GM18499 (cell line): ENCODE measurements at regions not wholly inside any gene's neighbourhood (a gene's known extent, or its start where the extent isn't known, plus 50 kb on each side); places are given as distances from the start of the nearest gene placed in this dataset.

Experiments
- ATAC-seq: cut with Tn5 transposase; IDR thresholded peaks from one replicate; pipeline ENCODE4 v1.9.1; 2021; ENCODE audit warnings: moderate number of reproducible peaks; ENCODE audit not compliant: insufficient read depth, unreplicated experiment

DNA sequence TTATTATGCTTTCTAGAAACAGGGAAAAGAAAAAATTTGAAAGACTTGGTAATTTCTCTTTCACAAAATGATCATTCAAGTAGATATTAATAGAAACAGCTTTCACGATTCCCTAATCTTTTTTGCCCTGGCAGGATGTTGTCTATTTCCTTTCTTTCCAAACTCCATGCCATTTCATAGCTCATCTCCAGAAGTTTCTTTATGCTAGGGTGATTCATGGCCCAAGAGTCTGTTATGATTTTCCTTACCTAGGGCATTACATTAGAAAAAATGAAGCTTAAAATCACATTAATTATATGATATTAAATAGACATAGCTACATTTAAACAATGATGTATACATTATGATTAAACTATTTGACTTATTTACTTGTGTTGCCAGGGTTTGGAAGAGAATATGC lies 762.1 kb downstream of the LTN1 start:
- no peak for ATAC-seq

DNA sequence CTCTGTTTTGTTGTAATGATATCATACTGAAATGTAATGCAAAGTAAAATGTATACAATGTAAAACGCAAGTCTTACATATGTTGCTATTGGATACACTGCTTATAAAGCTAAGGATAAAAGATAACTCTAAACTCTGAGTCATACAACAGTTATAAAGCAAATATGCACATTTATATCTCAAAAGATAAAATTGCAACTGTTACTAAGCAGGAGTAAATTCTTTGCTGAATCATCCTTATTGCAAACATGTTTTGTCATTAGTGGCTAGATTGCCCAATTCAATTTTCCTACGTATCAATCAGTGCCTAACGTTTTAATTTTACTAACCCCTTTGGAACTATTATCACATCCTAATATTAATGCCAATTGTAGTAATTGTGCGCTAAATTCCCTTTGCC lies 762.9 kb downstream of the LTN1 start:
- no peak for ATAC-seq

DNA sequence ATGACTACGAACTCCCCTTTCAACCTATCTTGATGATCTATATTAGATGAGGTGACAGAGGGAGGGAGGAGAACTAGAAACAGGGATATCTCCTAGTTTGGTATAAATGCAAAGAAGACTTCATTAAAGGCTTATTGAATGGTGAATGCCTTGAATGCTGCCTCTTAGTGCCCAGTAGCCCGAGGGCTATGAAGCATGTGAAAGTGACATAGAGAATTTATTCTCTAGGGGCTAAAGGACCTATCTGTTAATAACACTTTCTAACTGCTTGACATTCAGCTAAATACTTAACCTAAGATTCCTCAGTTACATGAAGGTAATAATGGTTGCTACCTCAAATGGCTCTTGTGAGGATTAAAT lies 764.1 kb downstream of the LTN1 start:
- no peak for ATAC-seq

- no peak for ATAC-seq
These were observed 764.6 kb downstream of the LTN1 start for GRCh38 chr21:28227881-28228635.

DNA sequence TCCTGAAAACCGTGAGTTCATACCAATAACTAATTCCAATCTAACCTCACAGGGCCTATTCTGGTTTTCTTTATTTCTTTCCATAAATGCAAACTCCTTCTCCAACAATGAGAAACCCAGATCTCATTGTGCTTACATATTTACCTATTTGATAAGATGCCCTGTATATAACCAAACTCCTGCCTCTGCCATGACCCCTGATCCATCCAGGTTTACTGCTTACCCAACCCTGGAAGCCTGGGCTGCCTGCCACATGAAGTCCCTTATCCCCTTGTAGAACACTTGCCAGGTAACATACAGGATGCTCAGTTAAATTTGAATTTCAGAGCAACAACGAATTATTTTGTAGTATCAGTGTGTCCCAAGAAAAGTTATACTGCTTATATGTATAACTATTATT lies 766.1 kb downstream of the LTN1 start:
- ATAC-seq: no peak

- ATAC-seq: no peak
These were observed 768.4 kb downstream of the LTN1 start for GRCh38 chr21:28224191-28224726.

- ATAC-seq: no peak
These were observed 770.7 kb downstream of the LTN1 start for GRCh38 chr21:28221984-28222383.

DNA sequence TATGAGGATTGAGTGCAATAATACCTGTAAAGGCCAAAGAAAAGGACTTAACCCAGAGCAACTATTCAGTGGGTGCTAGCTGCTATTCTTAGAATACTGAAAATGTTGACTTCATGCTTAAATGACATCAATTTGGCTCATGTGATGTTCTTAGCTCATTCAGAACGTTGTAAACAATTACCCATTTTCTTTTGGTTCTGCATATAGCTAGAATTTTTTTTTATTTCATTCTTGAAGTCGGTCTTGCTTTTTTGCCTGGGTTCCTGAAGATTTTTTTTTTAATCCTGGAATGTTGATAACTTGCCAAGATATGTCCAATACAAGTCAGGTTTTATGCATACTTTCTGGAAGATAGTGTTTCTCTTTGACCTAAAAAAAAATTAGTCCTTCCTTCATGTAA lies 772.0 kb downstream of the LTN1 start:
- ATAC-seq: no peak

- no peak for ATAC-seq
These were observed 775.6 kb downstream of the LTN1 start for GRCh38 chr21:28216976-28217523.

DNA sequence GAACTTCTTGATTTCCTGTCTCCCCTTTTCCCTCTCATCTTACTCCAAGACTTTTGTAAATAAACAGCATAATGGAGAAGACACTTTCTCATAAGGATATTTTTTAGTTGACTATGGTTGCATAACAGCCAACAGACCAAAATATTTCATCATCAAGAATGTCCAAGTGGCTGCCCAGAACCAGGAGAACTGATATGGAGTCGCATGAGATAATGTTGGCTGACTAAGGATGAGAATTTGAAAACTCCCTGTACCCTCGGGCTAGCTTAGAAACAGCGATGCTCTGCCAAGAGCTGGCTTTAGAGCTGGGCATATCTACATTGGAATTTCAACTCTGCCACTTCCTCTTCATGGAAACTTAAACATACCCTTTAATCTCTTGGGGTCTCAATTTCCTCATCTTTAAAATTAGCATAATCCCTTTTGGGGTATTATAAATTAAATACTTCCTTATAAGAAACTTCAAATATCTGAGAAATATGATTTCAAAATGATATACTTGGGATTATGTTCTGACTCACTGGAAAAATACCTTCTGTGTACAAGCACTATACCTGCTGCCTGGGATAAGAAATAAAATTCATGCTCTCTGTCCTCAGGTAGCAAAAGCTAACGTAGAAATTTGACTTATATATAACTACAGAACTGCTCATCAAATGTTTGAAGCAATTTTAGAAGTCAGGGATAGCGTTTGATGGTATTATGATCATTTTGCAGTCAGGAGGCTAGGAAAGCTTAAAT lies 777.3 kb downstream of the LTN1 start:
- no peak for ATAC-seq

DNA sequence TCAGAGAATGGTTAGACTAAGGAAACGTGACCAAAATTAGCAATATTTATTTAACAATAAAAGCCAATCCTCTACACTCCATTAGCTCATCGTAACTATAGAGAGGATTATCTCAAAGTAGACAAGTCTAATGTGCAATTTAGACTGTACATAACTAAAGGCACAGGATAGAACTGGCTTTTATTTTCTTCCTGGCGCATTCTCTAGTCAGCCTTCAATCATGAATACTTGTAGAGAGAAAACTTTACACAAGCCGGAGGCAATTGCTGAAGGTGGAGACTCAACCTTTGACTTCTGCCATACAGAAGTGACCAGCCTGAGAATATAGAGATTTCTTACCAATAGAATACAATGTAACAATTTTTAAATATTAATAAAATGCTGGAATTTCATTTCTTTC lies 777.9 kb downstream of the LTN1 start:
- ATAC-seq: no peak

DNA sequence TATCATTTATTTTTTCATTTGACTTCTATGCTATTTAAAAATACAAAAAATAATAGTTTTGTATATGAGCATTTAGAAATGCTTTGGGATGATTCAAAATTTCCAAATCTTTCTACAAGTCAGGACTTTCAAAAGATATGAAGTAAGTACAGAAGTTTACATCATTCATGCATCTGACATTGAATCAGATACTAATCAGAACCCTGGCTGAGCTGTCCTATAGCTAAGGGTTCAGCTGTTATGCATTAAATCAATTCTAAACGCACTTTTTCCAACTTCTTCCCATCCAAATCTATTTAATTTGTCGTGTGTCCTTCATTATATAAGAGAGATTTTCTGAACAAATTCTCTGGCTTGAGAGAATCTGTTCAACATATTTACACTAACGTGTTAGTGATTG lies 779.4 kb downstream of the LTN1 start:
- ATAC-seq: no peak

GRCh38 chr21:28212061-28212460 lies 780.6 kb downstream of the LTN1 start:
- ATAC-seq: no peak

DNA sequence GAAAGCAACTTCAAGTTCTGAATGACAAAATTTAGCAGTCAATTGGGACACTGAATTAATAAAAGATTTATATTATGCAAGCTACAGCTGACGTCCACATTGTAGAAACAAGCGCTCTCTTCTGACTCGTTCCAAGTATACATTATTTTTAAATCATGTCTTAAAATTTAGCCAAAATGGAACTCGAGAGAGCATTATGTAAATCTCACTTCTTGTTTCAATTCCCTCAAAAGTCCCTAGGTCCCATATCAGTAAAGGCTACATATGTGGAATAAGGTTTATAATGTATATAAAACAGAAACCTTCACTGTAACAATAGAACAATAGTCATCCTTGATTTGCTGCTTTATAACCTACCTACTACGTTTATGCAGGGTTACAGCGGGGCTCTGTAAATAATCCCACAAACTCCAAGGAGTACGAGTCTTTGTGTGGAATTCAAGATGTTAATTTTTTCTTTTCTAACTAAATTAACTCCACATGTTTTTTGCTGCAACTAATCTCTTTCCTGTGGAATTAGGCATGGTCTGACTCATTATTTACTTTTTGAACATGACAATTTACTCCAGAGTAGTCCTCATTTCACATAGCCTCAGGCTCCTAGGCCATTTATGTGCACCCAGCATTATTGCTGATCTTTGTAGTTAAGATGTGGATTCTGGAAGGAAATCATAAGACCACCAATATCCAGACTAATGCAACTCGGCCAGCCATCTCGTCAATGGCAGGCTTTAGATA lies 785.1 kb downstream of the LTN1 start:
- no peak for ATAC-seq

- no peak for ATAC-seq
These were observed 792.0 kb downstream of the LTN1 start for GRCh38 chr21:28200726-28201125.

DNA sequence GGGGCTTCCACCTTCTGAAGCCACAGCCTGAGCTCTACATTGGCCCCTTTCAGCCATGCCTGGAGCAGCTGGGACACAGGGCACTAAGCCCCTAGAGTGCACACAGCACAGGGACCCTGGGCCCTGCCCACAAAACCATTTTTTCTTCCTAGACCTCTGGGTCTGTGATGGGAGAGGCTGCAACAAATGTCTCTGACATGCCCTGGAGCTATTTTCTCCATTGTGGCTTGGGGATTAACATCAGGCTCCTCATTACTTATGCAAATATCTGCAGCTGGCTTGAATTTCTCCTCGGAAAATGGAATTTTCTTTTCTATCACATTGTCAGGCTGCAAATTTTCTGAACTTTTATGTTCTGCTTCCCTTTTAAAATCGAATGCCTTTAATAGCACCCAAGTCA lies 795.7 kb downstream of the LTN1 start:
- no peak for ATAC-seq

DNA sequence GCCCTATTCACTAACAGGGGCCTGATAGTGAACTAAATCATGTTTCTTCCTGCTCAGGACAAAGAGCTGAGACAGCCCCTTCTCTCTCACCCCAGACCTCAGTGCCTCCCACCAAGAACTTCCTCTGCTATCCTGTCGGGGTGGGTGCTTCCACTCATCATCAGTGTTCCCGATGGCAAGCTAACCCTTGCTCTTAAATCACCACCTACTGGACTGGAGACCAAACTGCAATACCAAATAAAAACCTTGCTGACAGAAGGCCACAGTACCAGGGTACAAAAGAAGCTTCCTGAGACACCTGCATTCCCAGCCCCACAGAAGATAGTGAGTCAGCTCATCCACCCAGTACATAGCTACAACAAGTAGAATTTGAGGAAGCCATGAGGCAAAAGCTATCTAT lies 799.5 kb downstream of the LTN1 start:
- ATAC-seq: no peak

- ATAC-seq: no peak
These were observed 806.1 kb downstream of the LTN1 start for GRCh38 chr21:28186604-28187003.

- no peak for ATAC-seq
These were observed 810.9 kb downstream of the LTN1 start for GRCh38 chr21:28181730-28182129.

DNA sequence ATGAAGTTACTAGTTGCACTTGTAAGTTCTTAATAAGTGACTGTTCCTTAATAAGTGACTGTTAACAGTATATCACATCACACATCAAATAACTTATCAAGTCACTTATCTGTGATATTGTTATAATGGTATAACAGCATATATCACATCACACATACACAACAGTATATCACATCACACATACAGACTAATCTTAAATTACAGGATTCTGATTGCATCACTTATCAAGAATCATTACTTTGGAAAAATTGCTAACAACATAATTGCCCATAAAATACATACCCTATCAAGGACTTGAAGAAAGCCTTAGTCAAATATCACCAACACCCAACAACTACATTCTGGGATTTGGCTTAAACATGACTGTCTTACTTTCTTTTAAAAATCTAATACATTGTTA lies 813.5 kb downstream of the LTN1 start:
- ATAC-seq: no peak

DNA sequence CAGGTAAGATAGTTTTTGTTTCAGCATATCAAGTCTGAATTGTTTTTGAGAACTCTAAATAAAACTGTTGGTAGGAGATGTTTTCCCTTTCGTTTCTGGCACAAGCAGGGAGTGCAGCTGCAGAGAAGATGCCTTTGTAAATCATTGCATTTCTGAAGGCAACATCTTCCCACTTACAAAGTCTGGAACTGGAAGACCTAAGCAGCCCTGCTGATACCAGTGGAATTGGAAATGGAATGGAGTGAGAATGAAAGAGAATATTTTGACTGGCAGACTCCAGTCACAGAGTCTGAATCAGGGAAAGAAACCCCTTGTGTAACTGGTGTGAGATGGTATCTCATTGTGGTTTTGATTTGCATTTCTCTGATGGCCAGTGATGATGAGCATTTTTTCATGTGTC lies 815.6 kb downstream of the LTN1 start:
- ATAC-seq: no peak
